ENCODE measurements at regions not wholly inside any gene's neighbourhood (a gene's known extent, or its start where the extent isn't known, plus 50 kb on each side); places are given as distances from the start of the nearest gene placed in this dataset.
"Not testable (repeated sequence)": the region's sequence is repeated elsewhere in the genome, so short reads cannot be mapped to it uniquely, and the experiment has no call there.

DNA sequence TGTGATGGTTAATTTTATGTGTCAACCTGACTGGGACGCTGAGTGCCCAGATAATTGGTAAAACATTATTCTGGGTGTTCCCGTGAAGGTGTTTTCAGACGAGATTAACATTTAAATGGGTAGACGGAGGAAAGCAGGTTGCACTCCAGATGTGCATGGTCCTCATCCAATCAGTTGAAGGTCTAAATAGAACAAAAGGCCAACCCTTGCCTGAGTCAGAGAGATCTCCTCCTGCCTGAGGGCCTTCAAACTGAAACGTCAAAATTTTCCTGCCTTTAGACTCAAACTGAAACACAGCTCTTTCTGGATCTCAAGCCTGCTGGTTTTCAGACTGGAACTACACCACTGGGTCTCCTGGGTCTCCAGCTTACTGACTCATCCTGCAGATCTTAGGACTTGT, 73.5 kb downstream of the NPIPA8 start:
- not testable (repeated sequence) for DNase-seq

DNA sequence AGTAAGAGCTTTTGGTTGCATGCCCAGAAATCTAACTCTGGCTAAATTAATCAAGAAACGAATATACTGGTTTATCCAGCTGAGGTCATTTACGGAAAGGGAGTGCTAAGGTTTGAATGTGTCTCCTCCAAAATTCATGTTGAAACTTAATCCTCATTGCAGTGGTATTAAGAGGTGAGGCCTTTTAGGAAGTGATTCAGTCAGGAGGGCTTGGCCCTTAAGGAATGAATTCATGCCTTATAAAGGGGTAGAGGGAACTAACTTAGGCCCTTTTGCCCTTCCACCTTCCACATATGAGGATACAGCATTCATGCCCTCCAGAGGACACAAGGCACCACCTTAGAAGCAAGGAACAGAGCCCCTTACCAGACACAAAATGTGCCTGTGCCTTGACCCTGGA, 74.7 kb downstream of the NPIPA8 start:
- DNase-seq, result not testable (repeated sequence)

DNA sequence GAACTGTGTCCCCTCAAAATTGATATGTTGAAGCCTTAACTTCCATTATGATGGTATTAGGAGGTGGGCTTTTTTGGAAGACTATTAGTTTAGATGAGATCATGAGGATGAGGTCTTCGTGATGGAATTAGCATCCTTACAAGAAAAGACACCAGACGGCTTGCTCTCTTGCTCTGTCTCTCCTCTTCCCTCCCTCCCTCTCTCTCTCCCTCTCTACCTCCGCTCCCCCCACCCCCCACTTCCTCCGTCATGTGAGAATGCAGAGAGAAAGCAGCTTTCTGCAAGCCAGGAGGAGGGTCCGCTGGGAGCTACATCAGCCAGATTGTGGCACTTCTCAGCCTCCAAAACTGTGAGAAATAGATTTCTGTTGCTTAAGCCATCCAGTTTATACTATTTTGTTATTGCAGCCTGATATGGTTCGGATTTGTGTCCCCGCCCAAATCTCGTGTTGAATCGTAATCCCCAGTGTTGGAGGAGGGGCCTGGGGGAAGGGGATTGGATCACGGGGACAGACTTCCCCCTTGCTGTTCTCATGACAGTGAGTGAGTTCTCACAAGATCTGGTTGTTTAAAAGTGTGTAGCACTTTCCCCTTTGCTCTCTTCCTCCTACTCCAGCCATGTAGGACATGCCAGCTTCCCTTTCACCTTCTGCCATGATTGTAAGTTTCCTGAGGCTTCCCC, 76.9 kb downstream of the NPIPA8 start:
- not testable (repeated sequence) for DNase-seq

DNA sequence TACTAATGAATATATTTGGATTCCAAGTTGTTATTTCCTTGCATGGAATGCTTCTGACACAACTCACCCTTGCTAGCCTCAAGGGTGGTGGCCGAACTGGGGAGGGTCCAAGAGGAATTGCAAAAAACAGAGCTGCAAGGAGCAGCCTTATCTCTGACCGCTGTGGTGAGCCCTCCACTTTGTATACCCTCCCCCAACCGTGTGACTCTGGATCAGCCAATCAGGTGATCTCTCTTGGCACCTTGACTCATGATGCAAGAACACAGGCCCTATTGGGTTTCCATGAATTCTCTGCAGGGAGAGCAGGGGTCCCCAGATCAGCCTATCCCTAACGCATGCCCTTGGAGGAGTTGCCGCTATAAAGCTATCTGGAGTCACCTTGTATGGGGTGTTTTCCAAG, 83.6 kb downstream of the NPIPA8 start:
- DNase-seq, result not testable (repeated sequence)

DNA sequence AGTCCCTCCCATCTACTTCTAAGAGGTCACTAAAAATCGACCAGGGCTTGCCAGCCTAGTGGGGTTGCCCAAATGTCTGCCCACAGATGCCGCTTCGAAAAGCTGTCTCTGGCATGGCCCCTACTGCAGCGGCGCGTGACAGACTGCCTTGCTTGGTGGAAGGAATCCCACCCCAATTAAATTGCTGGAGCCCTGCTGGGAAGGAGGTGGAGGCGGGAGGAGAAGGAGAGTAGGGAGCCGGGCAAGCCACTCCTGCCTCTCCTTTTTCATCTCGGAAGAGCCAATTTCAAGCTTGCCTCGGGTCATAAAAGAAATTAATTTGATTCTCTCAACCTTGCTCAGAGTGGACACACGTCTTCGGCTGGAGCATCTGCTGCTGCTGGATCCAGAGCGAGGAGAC, 106.0 kb downstream of the NPIPA8 start:
- not testable (repeated sequence) for DNase-seq

DNA sequence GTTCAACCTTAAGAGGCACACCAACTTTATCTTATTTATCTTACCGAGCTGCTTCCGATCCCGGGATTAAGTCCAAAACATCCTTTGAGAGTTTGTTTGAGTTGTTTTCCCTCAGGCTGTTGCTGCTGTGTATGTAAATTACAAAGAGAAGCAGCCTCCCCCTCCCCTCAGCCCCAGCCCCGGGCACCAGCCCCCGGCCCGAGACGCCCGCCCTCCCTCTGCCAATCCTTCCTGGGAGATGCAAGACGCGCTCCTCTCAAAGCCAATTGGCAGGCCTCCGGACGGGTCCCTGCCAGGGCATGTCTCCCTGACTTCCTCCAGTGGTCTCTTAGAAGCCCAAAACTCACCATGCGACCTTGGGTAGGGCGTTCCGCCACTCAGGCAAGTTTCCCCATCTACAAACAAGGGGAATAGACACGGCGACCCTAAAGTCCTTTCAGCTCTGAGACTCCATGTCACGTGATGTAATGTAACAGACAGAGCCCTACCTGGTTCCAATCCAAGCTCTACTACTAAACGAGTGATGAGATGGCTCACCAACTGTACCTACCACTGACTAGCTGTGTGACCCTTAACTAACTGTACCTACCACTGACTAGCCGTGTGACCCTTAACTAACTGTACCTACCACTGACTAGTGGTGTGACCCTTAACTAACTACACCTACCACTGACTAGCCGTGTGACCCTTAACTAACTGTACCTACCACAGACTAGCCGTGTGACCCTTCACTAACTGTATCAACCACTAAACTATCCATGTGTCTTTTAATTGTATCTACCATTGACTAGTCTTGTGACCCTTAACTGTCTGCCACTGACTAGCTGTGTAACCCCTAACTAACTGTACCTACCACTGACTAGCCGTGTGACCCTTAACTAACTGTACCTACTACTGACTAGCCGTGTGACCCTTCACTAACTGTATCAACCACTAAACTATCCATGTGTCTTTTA, 114.2 kb downstream of the NPIPA8 start:
- DNase-seq, result not testable (repeated sequence)

DNA sequence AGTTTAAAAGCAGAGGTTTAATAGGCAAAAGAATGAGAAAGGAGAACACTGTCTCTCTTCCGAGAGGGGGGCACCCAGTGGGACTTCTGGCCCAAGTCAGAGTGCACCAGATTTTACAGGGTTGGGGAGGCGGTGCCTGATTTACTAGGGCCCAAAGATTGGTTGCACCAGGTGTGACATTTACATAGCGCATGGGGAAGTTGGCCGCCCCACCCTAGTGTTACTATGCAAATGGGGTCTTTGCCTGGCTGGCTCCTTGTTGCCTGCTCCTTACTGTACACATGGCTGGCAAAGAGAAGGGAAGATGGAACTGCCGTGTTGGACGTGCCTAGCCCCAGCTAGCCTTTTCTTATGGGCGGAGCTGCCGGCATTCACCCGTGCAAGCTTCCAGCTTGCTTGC, 118.8 kb downstream of the NPIPA8 start:
- not testable (repeated sequence) for DNase-seq

DNA sequence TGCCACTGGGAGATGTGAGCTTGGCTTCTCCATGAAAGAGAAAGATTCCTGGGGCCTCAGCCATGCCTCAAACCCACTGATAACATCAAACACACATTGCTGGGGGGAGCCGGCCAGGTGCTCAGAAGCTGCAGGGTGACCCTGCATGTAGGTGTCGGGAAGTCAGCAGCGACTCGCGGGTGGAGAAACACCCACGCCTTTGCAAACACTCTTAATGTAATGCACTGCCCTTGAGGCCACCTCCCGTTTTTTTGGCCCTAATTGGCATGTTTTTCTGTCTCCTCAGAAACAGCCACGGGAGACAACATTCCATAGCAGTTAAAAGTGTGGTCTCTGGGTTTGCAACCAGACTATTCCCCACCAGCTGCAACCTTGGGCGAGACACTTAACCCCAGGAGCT, 119.7 kb downstream of the NPIPA8 start:
- DNase-seq, result not testable (repeated sequence)

DNA sequence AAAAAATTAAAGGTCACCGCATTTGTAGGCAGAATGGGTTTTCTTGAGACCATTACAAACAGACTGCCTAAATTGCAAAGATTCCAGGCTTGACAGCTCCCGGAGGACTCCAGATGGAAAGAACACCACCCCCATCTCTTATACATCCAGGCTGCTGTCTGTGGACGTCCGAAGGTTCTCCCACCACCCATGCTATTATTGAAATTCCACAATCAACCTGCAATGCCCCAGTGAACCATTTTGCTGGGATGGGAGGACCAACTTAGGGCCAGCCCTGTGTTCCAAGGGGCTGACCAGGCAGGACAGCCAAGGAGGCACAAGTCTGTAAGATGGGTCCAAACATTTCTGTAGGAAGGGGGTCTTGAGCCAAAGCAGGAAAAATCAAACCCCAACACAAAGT, 122.7 kb downstream of the NPIPA8 start:
- DNase-seq, result not testable (repeated sequence)

DNA sequence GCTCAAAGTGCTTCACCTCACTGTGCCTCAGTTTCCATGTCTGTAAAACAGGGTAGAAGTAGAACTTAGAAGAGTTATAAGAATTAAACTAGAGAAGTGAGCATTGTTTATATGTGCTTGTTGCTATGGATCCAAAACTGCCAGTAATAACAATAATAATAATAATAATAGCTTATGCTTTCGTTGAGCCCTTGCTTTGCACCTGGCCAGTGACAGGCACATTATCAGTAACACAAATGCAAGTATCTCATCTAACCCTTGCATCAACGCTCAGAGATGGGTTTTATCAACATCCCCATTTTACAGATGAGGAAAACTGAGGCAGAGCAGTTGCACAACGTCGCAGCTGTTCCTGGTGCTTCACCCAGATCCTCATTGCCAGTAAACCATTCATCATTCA, 125.0 kb downstream of the NPIPA8 start:
- not testable (repeated sequence) for DNase-seq

DNA sequence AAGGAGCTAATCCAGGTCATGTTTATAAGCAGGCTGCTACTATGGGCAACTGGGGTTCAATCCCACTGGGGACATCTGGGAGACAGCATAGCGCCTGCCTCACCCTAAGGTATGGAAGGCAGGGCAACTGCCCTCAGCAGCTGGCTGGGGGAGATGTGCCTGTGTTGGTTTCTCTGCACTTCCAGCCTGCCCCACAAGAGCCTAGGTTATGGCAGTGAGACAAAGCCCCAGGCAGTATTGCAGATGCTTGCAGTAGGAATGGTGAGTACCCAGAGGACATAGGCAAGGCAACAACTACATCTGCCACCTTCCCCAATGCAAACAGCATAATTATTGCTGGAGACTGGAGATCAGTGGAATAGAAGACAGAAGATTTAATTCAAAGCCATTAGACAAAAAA, 131.8 kb downstream of the NPIPA8 start:
- not testable (repeated sequence) for DNase-seq

DNA sequence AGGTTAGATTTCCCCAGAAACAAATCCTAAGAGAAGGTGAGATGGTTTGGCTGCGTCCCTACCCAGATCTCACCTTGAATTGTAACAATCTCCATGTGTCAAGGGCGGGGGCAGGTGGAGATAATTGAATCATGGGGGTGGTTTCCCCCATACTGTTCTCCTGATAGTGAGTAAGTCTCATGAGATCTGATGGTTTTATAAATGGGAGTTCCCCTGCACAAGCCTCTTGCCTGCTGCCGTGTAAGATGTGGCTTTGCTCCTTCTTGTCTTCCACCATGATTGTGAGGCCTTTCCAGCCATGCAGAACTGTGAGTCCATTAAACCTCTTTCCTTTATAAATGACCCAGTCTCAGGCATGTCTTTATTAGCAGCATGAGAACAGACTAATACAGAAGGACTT, 132.2 kb downstream of the NPIPA8 start:
- DNase-seq, result not testable (repeated sequence)

DNA sequence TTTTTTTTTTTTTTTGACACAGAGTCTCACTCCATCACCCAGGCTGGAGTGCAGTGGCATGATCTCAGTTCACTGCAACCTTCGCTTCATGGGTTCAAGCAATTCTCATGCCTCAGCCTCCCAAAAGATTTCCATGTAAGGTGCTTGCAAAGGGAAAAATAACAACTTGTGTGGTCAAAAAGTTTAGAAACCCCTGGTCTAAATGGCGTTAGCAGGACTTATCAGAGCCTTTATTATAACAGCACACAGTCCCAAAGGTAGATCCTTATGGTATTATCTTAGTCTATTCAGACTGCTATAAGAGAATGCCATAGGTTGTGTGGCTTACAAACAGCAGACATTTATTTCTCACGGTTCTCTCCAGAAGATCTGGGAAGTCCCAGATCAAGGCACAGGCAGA, 135.0 kb downstream of the NPIPA8 start:
- DNase-seq, result not testable (repeated sequence)

DNA sequence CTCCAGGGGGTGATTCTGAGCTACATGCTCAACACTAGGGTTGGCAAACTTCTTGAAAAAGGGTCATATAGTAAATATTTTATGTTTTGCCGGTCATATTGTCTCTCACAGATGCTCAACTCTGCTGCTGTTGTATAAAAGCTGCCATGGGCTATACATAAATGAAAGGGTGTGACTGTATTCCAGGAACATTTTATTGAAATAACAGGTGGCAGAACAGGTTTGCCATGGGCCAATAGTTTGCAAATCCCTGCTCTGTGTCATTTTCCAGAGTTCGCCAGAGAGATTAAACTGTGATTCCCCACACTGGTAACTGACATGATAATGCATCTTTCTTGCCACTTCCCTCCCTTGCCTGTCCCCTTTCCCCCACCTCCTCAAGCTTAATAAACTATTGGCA, 144.1 kb downstream of the NPIPA8 start:
- DNase-seq, result not testable (repeated sequence)

DNA sequence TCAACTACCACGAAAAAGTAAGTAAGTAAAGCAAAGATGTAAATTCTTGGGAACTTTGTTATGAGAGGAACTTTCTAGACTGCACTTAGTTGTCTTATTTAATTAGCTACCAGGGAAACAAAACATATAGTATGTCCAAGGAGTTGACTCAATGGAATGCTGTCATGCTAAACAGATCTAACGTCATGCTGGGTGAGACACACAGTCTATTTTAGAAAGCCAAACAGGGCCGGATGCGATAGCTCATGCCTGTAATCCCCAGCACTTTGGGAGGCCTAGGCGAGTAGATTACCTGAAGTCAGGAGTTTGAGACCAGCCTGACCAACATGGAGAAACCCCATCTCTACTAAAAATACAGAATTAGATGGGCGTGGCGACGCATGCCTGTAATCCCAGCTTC, 146.4 kb downstream of the NPIPA8 start:
- DNase-seq, result not testable (repeated sequence)

DNA sequence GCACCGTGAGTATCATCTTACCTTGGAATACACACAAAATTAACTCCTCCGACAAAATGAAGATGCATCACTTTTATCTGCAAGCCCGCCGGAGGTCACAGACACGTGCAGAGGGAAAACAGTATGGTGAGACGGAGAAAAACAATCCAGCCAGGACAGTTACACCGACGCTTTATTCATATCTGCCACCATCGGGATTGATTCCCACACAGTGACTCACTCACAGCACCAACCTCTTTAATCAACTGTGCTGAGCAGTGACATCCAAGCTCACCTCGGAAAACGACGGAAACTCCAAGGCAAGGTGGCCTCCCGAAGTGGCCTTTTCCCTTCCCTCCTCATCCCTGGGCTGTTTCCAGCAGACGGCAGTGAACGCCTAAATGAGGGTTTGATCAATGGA, 151.8 kb downstream of the NPIPA8 start:
- DNase-seq, result not testable (repeated sequence)

DNA sequence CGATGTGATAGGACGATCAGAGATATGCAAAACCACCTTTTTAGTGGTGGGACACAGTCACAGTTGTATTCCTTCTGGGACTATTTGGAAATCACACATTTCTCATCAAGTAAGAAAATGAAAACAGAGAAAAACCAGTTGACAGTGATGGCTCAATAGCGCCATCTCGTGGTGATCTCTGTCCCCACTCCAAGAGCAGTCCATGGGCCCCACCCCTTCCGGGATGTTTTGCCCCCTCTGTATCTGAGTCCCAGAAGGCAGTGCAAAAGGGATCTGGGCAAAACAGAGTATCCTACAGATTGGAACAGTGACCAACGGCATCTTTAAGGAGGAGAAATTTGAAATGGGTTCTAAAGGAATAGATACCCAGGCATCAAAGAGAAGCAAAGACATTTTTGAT, 155.5 kb downstream of the NPIPA8 start:
- peak in 1 of 3 experiments; percentile 14 for DNase-seq

DNA sequence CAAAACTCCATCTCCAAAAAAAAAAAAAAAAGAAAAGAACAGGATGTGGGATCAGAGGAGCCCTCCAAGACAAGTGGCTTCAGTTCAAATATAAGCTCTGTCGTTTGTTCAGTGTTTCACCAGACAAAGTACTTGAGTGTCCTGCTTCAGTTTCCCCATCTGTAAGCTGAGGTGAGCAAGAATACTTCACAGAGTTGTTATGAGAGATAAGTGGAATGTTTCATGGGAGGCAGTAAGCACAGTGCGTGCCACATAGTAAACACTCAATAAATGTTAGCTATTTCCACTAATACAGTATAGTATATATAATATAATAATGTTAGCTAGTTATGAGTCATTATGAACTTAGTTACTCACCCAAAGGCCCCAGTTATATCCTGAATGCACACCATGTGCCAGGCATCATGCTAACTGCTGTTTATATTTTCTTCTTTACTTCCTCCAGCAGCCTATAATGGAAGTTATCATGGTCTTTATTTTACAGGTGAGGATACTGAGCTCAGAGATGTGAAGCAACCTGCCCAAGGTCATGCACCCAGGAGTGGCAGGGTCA, 162.5 kb downstream of the NPIPA8 start:
- not testable (repeated sequence) for DNase-seq

DNA sequence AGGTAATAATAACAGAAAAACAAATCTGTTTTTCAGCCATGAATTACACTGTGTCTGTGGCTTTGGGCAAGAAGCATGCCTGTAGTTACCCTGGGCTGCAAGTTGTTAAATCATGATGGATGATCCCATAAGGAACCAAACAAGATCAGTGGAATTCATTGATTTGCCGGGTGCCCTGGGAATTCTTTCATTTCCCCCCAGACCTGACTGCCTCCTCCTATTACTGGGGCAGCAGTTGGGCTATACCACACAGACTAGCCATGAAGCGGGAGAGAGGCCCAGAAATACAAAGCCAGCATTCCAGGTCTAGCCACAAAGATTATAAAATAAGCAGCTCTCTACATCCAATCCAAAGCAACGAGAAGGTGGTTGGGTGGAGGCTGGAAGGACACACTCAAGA, 174.2 kb downstream of the NPIPA8 start:
- DNase-seq, result not testable (repeated sequence)

DNA sequence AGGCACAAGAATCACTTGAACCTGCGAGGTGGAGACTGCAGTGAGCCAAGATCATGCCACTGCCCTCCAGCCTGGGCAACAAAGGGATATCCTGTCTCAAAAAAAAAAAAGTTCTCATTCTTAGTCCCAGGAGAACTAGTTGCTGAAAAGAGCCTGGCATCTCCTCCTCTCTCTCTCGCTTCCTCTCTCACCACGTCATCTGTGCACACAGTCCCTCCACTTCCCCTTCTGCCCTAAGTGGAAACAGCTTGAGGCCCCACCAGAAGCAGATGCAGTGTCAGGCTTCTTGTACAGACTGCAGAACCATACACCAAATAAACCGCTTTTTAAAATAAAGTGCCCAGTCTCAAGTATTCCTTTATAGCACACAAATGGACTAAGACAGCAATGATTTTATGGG, 175.3 kb downstream of the NPIPA8 start:
- DNase-seq, result not testable (repeated sequence)

DNA sequence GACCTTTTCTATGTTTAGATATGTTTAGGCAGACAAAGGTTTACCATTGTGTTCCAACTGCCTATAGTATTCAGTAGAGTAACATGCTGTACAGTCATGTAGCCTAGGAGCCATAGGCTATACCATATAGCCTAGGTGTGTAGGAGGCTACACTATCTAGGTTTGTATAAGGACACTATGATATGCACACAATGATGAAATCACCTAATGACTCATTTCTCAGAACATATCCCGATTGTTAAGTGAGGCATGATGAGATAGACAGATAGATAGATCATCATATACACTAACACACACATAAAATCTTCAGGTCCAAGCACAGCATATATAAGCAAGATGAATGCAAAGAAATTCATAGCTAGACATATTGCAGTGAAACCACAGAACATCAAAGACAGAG, 177.4 kb downstream of the NPIPA8 start:
- DNase-seq, result not testable (repeated sequence)

DNA sequence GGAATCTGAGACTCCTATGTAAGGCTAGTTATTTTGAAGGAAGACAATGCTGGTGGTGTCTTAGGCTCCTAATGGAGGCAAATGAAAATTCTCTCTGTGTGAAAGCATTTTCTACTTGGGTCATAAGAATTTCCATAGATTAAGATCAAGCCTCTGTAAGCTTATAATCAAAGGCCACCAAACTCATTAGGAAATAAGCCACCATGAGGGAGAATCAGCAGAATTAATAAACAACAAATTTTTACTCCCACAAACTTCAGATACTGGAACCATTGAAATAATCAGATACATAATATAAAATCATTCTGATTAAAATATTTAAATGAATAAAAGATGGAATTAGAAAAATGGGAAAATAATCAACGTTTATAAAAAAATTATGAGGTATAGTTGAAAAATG, 178.7 kb downstream of the NPIPA8 start:
- not testable (repeated sequence) for DNase-seq

DNA sequence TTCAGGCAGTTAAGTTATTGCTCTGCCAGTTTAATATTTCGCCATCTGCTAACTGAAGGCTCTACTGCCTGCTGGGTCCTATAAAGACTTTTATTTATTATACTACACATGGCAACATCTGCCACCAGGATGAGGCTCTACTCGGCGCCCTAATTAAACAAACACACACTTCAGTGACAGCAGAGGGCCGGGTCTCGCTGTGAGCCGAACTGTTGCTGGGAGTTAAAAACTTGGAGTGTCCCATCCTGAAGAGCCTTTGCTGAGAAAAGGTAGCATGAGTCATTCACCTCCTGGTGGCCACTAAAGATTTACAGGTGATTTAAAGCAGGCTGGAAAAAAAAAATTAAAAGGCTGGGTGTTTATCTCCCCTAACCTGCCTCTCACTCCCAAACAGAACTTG, 183.7 kb downstream of the NPIPA8 start:
- DNase-seq, result not testable (repeated sequence)

DNA sequence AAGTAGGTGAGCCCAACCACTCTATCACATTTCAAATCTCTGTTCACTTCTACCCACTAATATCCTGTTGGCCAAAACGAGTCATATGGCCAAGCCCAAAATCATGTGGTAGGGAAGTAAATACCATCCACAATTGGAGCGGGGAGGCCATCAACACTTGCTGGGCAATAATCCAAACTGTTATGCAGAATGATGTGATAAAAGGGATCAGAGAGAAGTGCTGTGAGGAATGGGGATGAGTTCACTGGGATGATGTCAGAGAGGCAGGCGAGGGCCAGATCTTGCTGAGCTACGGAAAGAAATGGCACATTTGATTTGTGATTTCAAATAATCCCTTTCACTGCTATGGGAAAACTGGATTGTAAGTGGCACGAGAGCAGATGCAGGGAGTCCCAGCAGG, 188.4 kb downstream of the NPIPA8 start:
- DNase-seq, result not testable (repeated sequence)

Data from NCI-H1417 (cell line).